ENCODE measurements at regions not wholly inside any gene's neighbourhood (a gene's known extent, or its start where the extent isn't known, plus 50 kb on each side); places are given as distances from the start of the nearest gene placed in this dataset.

DNA sequence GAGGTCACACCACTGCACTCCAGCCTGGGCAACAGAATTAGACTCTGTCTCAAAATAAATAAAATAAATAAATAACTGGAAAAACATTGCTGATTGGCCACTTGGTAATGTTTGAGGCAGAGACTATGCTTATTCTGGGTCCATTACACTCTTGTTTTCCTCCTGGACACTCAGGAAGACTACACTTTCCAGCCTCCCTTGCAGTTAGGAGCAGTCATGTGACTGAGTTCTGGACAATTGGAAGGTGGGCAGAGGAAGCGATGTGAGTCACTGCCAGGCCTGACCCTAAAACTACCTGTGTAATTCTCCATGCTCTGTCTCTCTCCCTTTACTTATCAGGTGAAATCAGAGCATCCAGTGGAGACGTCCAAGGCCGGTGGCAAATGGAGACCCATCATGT, 74.4 kb downstream of the VCPKMT start:
- no peak for TF ChIP-seq POLR2A (IDR thresholded peaks at IDR 0.05)
- TF ChIP-seq, protein P1, sequence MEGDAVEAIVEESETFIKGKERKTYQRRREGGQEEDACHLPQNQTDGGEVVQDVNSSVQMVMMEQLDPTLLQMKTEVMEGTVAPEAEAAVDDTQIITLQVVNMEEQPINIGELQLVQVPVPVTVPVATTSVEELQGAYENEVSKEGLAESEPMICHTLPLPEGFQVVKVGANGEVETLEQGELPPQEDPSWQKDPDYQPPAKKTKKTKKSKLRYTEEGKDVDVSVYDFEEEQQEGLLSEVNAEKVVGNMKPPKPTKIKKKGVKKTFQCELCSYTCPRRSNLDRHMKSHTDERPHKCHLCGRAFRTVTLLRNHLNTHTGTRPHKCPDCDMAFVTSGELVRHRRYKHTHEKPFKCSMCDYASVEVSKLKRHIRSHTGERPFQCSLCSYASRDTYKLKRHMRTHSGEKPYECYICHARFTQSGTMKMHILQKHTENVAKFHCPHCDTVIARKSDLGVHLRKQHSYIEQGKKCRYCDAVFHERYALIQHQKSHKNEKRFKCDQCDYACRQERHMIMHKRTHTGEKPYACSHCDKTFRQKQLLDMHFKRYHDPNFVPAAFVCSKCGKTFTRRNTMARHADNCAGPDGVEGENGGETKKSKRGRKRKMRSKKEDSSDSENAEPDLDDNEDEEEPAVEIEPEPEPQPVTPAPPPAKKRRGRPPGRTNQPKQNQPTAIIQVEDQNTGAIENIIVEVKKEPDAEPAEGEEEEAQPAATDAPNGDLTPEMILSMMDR (IDR thresholded peaks at IDR 0.05): no peak

Measured in body of pancreas (tissue), 4 donors.